SK-N-SH (cell line): ENCODE measurements at regions not wholly inside any gene's neighbourhood (a gene's known extent, or its start where the extent isn't known, plus 50 kb on each side); places are given as distances from the start of the nearest gene placed in this dataset.

Experiments
- CTCF ChIA-PET: fragments of 300-600, 350-600 bp; formaldehyde crosslinking; extraction: SDS; loops from one replicate; lab custom pipeline; 2021; lab: Yijun Ruan, JAX
- POLR2A ChIA-PET: fragments of 350-600 bp; sonication (Branson Sonifier 250); formaldehyde crosslinking; extraction: SDS; loops from one replicate; lab custom pipeline; 2020; ENCODE audit warnings: antibody characterized with exemption, inconsistent platforms; lab: Yijun Ruan, JAX
- DNase-seq: peaks from one replicate; pipeline ENCODE4 v3.0.0; 2012
- H2AFZ ChIP-seq: fragments of 200-600 bp; sonication (generic); 2 replicates; pipeline ENCODE4 v1.8.1; 2016; ENCODE audit warnings: antibody characterized with exemption, mild to moderate bottlenecking, low read depth
- H3F3A ChIP-seq: fragments of 200-600 bp; sonication (generic); replicated peaks from 2 replicates; pipeline ENCODE3; 2016; ENCODE audit warnings: antibody characterized with exemption, mild to moderate bottlenecking; ENCODE audit not compliant: insufficient read depth
- H3K27ac ChIP-seq, 2 experiments: fragments of 200-500 bp in 1 of 2; fragments of 200-600 bp in 1 of 2; sonication (Bioruptor generic) in 1 of 2; sonication (generic), shearing (Covaris generic) in 1 of 2; 2 replicates each; pipeline versions ENCODE4 v1.5.1 to v1.6.1; 2014 to 2016; ENCODE audit warnings: low read depth in 2 of 2, inconsistent platforms in 1 of 2, low read length in 1 of 2, mild to moderate bottlenecking in 1 of 2, mixed read lengths in 1 of 2
- H3K27me3 ChIP-seq: fragments of 200-600 bp; sonication (generic), shearing (Covaris generic); 2 replicates; pipeline ENCODE4 v1.6.1; 2016; ENCODE audit warnings: mixed run types; ENCODE audit not compliant: insufficient read depth
- H3K36me3 ChIP-seq, 2 experiments: fragments of 200-500 bp in 1 of 2; fragments of 200-600 bp in 1 of 2; sonication (Bioruptor generic) in 1 of 2; sonication (generic) in 1 of 2; replicated peaks in 1 of 2; 2 replicates each; pipeline versions ENCODE3 to v1.5.1; 2014 to 2016; ENCODE audit warnings: low read length in 1 of 2, mild to moderate bottlenecking in 1 of 2; ENCODE audit not compliant: insufficient read depth in 2 of 2, control insufficient read depth in 1 of 2
- H3K4me1 ChIP-seq, 2 experiments: fragments of 200-500 bp in 1 of 2; fragments of 200-600 bp in 1 of 2; sonication (Bioruptor generic) in 1 of 2; sonication (generic), shearing (Covaris generic) in 1 of 2; 2 replicates each; pipeline versions ENCODE4 v1.5.1 to v1.6.1; 2014 to 2016; ENCODE audit warnings: low read depth in 1 of 2, low read length in 1 of 2, mixed run types in 1 of 2; ENCODE audit not compliant: insufficient read depth in 2 of 2, control insufficient read depth in 1 of 2
- H3K4me2 ChIP-seq: fragments of 200-600 bp; sonication (generic), shearing (Covaris generic); 2 replicates; pipeline ENCODE4 v1.6.1; 2017; ENCODE audit warnings: mixed run types
- H3K4me3 ChIP-seq, 2 experiments: fragments of 200-500 bp in 1 of 2; fragments of 200-600 bp in 1 of 2; sonication (Bioruptor generic) in 1 of 2; sonication (generic), shearing (Covaris generic) in 1 of 2; 2 replicates each; pipeline versions ENCODE4 v1.5.1 to v1.8.1; 2014 to 2016; ENCODE audit warnings: low read depth in 2 of 2, inconsistent platforms in 1 of 2, low read length in 1 of 2, mild to moderate bottlenecking in 1 of 2, mixed read lengths in 1 of 2, moderate library complexity in 1 of 2
- H3K79me2 ChIP-seq: fragments of 200-600 bp; sonication (generic); 2 replicates; pipeline ENCODE4 v1.8.1; 2017; ENCODE audit warnings: mild to moderate bottlenecking; ENCODE audit not compliant: insufficient read depth
- H3K9ac ChIP-seq: fragments of 200-600 bp; sonication (generic); 2 replicates; pipeline ENCODE4 v1.6.1; 2017; ENCODE audit warnings: mixed run types
- H3K9me2 ChIP-seq: fragments of 200-600 bp; sonication (generic); 2 replicates; pipeline ENCODE4 v1.6.1; 2017; ENCODE audit warnings: mixed run types
- H3K9me3 ChIP-seq: fragments of 200-600 bp; sonication (generic); 2 replicates; pipeline ENCODE4 v1.6.1; 2017; ENCODE audit warnings: mixed run types, mild to moderate bottlenecking, moderate library complexity
- H4K20me1 ChIP-seq: fragments of 200-600 bp; sonication (generic); 2 replicates; pipeline ENCODE4 v1.6.1; 2017; ENCODE audit warnings: mild to moderate bottlenecking, mixed run types; ENCODE audit not compliant: insufficient read depth
- FOSL2 ChIP-seq: IDR thresholded peaks from 2 replicates; pipeline ENCODE4 v1.4.0; 2012; ENCODE audit warnings: low read depth, mild to moderate bottlenecking, moderate library complexity, borderline replicate concordance
- NRF1 ChIP-seq: IDR thresholded peaks from 2 replicates; pipeline ENCODE4 v1.6.1; 2012; ENCODE audit warnings: low read depth, mild to moderate bottlenecking, low read length
- TCF12 ChIP-seq: IDR thresholded peaks from 2 replicates; pipeline ENCODE4 v1.4.0; 2012
- WGBS: methylation state at CpG from one replicate; pipeline ENCODE4 v1.1.6; 2017; ENCODE audit warnings: low lambda C conversion rate; 5-methylcytosine and 5-hydroxymethylcytosine counted together
- TF ChIP-seq, protein P1 (sequence below): IDR thresholded peaks from 2 replicates; pipeline ENCODE4 v1.6.1; 2012; ENCODE audit warnings: mild to moderate bottlenecking, low read depth, low read length, moderate library complexity
- TF ChIP-seq, protein P2 (sequence below): IDR thresholded peaks from 2 replicates; pipeline ENCODE4 v1.4.0; 2012; ENCODE audit warnings: low read depth
- TF ChIP-seq, protein P3 (sequence below): fragments of 200-600 bp; sonication (generic); IDR thresholded peaks from 2 replicates; pipeline ENCODE4 v1.6.1; 2017; ENCODE audit warnings: antibody characterized with exemption, mild to moderate bottlenecking, moderate library complexity

DNA sequence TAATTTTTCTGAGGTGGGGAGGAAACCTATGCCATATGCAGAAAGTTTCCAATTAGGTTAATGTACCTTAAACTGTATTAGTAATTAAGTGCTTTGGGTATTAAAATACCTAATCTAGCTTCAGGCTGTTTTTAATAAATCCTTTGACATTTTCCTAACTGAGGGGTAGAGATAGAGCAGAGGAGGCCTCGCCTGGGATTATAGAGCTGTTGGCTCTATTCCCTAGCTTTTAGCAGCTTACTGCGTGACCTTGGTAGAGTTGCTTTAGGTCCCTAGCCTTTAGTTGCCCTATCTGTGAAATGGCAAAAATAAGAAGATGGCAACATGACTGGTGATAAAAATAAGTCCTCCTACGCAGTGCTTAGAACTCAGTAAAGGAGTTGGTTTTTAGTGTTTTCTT is 621.0 kb downstream of the LMO4 start (continued):
- TF ChIP-seq, protein P1, sequence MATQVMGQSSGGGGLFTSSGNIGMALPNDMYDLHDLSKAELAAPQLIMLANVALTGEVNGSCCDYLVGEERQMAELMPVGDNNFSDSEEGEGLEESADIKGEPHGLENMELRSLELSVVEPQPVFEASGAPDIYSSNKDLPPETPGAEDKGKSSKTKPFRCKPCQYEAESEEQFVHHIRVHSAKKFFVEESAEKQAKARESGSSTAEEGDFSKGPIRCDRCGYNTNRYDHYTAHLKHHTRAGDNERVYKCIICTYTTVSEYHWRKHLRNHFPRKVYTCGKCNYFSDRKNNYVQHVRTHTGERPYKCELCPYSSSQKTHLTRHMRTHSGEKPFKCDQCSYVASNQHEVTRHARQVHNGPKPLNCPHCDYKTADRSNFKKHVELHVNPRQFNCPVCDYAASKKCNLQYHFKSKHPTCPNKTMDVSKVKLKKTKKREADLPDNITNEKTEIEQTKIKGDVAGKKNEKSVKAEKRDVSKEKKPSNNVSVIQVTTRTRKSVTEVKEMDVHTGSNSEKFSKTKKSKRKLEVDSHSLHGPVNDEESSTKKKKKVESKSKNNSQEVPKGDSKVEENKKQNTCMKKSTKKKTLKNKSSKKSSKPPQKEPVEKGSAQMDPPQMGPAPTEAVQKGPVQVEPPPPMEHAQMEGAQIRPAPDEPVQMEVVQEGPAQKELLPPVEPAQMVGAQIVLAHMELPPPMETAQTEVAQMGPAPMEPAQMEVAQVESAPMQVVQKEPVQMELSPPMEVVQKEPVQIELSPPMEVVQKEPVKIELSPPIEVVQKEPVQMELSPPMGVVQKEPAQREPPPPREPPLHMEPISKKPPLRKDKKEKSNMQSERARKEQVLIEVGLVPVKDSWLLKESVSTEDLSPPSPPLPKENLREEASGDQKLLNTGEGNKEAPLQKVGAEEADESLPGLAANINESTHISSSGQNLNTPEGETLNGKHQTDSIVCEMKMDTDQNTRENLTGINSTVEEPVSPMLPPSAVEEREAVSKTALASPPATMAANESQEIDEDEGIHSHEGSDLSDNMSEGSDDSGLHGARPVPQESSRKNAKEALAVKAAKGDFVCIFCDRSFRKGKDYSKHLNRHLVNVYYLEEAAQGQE, result no peak

DNA sequence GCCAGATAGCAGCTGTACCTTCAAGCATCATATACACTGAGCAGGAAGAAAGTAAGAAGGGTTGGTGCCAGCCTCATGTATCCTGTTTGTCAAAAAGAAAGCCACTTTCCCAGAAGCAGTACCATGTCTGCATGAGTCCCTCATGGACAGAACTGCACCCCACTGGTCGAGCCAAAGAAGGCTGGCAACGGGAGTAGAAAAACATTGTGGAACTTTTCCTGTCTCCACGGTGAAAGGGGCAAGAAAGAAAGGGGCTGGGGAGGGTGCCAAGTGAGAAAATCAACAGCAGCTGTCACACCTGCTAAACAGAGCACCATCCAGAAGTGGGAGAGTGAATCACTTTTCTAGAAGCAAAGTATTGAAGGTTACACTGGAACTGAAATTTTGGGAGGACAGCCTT is 621.7 kb downstream of the LMO4 start:
- Histone ChIP-seq H2AFZ (no peak overlapping the region), H3K79me2 (no peaks in the 10 kb centered on the region), H3K4me1 (peaks cover 0 to 21% of the 10 kb centered on the region in 2 experiments; a peak in 3 of 4 replicates), H3K4me3 (no peak overlapping the region), H3K36me3 (no peaks in the 10 kb centered on the region), H3K4me2 (no peak overlapping the region), H3F3A (peaks cover 18% of the 10 kb centered on the region), H3K9me2 (no peaks in the 10 kb centered on the region), H3K9ac (no peak overlapping the region), H4K20me1 (no peaks in the 10 kb centered on the region), H3K27ac (no peak overlapping the region), H3K9me3 (no peaks in the 10 kb centered on the region), H3K27me3 (no peaks in the 10 kb centered on the region)
- CTCF ChIA-PET, result interaction anchor here (1.1 kb wide), 1 partner anchor 110 kb away, joined by 3 read pairs; no protein-coding TSS in a partner anchor
- DNase-seq, result no peak
- WGBS, result 31% methylated on average over 3 of the region's 3 CpGs
- POLR2A ChIA-PET, result no interaction called here
- TF ChIP-seq FOSL2 (no peak), TCF12 (peak; percentile 43; the same call in 1 of the 2 replicates)

DNA sequence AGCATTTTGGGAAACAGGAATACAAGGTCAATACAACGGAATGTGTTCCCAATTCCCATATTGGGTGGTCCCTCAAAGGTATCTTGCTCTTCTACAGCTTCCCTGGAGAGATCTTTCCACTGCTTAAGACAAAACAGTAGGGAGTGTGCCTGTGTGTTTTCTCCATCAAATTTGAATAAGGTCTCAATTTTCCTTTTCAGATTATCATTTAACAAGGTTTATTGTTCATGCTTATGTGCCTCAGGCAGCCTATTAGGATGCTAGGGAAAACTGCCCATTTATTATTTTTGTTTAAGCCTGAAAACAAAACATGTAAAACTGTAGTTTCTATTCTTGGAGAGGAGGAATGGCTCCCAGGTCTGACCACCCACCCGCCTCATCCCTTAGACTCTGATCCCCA is 622.7 kb downstream of the LMO4 start:
- peak overlapping the region; percentile 50; the same call in 1 of the 2 replicates for H2AFZ ChIP-seq
- H3K9ac ChIP-seq, result peak overlapping the region; percentile 21; the same call in 1 of the 2 replicates
- H4K20me1 ChIP-seq, result no peaks in the 10 kb centered on the region
- H3K9me3 ChIP-seq, result no peaks in the 10 kb centered on the region
- H3K4me2 ChIP-seq, result peak overlapping the region; percentile 55
- TF ChIP-seq, protein P2, sequence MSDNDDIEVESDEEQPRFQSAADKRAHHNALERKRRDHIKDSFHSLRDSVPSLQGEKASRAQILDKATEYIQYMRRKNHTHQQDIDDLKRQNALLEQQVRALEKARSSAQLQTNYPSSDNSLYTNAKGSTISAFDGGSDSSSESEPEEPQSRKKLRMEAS, result no peak
- TF ChIP-seq NRF1, result no peak
- TF ChIP-seq, protein P3, sequence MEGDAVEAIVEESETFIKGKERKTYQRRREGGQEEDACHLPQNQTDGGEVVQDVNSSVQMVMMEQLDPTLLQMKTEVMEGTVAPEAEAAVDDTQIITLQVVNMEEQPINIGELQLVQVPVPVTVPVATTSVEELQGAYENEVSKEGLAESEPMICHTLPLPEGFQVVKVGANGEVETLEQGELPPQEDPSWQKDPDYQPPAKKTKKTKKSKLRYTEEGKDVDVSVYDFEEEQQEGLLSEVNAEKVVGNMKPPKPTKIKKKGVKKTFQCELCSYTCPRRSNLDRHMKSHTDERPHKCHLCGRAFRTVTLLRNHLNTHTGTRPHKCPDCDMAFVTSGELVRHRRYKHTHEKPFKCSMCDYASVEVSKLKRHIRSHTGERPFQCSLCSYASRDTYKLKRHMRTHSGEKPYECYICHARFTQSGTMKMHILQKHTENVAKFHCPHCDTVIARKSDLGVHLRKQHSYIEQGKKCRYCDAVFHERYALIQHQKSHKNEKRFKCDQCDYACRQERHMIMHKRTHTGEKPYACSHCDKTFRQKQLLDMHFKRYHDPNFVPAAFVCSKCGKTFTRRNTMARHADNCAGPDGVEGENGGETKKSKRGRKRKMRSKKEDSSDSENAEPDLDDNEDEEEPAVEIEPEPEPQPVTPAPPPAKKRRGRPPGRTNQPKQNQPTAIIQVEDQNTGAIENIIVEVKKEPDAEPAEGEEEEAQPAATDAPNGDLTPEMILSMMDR, result no peak
- TF ChIP-seq, all 33 proteins: peak for 0
- Histone ChIP-seq H3K4me1 (peaks cover 0 to 26% of the 10 kb centered on the region in 2 experiments; a peak in 3 of 4 replicates), H3K79me2 (no peaks in the 10 kb centered on the region), H3F3A (peaks cover 24% of the 10 kb centered on the region), H3K27ac (peak overlapping the region; percentile 40 to 54; a peak in 3 of 4 replicates), H3K9me2 (no peaks in the 10 kb centered on the region), H3K36me3 (no peaks in the 10 kb centered on the region), H3K27me3 (no peaks in the 10 kb centered on the region), H3K4me3 (no peak overlapping the region)
- WGBS, result 82% methylated on average over 2 of the region's 2 CpGs
- no peak for DNase-seq
- POLR2A ChIA-PET, result no interaction called here
- CTCF ChIA-PET, result no interaction called here
